ENCODE measurements at regions not wholly inside any gene's neighbourhood (a gene's known extent, or its start where the extent isn't known, plus 50 kb on each side); places are given as distances from the start of the nearest gene placed in this dataset.

- no peak for TF ChIP-seq EZH2 (IDR thresholded peaks at IDR 0.05)
- no peak for TF ChIP-seq FOXP2 (optimal IDR thresholded peaks at IDR 0.05; ENCODE audit: control extremely low read depth, extremely low read length, insufficient read depth)
- no peak for TF ChIP-seq POLR2AphosphoS5 (IDR thresholded peaks at IDR 0.05; ENCODE audit: borderline replicate concordance, low read depth, low read length)
- H3K36me3 ChIP-seq (ENCODE audit: insufficient read depth, low read length): no peaks in the 10 kb centered on the region
These were observed 245.7 kb downstream of the LOXHD1 start for GRCh38 chr18:46411191-46411828.

DNA sequence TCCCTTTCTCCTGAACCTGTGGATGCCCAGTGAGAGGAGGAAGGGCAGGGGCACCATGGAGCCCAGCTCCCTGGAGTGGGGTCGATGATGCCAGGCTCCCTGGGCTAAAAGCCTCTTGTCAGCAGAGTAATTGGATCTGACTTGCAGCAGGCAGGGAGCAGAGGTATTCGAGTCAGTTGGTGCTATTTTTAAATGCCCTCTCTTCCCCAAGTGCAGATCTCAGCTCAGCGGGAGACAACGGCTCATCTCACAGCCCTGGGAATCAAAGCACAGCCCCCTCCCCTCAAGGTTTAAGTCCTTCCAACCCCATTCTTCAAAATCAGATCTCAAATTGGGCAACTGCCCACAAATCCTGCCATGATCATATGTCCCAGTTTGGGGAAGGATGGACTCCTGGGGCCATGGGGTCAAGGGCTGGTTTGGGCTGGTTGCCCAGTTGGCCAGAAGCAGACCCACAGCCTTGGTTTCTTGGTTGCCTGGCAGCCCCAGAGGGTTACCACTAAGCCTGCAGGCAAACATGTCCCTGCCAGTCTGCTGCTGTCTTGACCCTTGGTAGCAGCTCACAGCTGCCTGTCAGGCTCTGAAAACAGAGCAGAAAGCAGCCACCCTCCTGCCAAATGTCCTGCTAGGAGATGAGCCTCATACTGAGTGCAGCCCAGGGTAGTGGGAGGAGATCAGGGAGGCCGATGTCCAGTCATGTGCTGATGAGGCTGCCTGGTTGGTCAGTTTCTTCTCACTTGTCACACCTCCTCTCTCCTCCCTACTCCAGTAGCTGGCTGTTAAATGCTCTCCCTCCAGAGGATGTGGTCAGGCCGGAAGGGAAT is 244.9 kb downstream of the LOXHD1 start:
- Histone ChIP-seq H3K9ac (ENCODE audit: insufficient read length) (no peak overlapping the region), H3K36me3 (ENCODE audit: insufficient read depth, low read length) (no peaks in the 10 kb centered on the region), H3K4me3 (no peak overlapping the region), H3K27ac (no peak overlapping the region), H3K9me3 (ENCODE audit: low read depth, low read length) (no peaks in the 10 kb centered on the region)
- no peak for DNase-seq (ENCODE audit: low read depth, low spot score)
- TF ChIP-seq FOXP2 (optimal IDR thresholded peaks at IDR 0.05; ENCODE audit: control extremely low read depth, extremely low read length, insufficient read depth): no peak
- TF ChIP-seq POLR2AphosphoS5 (IDR thresholded peaks at IDR 0.05; ENCODE audit: borderline replicate concordance, low read depth, low read length): no peak
- no peak for TF ChIP-seq EZH2 (IDR thresholded peaks at IDR 0.05)

More at GRCh38 chr18:46411191-46411828, 245.7 kb downstream of the LOXHD1 start:
- Histone ChIP-seq H3K27ac (no peak overlapping the region), H3K9me3 (ENCODE audit: low read depth, low read length) (no peaks in the 10 kb centered on the region), H3K4me3 (no peak overlapping the region), H3K9ac (ENCODE audit: insufficient read length) (no peak overlapping the region)
- no peak for DNase-seq (ENCODE audit: low read depth, low spot score)

DNA sequence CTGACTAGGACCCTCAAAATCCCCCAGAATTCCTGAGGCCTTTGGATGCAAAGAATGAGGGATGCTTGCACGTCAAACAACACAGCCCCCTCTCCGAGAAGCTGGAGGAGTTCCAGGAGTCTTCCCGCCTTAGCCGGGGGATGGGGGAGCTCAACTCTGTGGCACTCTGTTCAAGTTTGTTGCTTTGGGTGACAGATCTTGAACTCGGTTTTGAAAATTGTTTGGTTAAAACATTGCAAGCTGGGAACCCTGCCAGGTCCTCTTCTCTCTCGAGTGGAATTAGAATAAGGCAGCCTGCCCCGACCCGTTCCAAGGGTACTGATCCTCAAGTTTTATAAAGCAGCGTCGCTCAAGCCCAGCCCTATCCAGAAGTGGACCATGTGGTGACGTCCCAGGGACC is 244.1 kb downstream of the LOXHD1 start:
- no peak for TF ChIP-seq FOXP2 (optimal IDR thresholded peaks at IDR 0.05; ENCODE audit: control extremely low read depth, extremely low read length, insufficient read depth)
- Histone ChIP-seq H3K27ac (no peak overlapping the region), H3K36me3 (ENCODE audit: insufficient read depth, low read length) (no peaks in the 10 kb centered on the region), H3K9me3 (ENCODE audit: low read depth, low read length) (no peaks in the 10 kb centered on the region), H3K9ac (ENCODE audit: insufficient read length) (no peak overlapping the region), H3K4me3 (no peak overlapping the region)
- no peak for DNase-seq (ENCODE audit: low read depth, low spot score)

- no peaks in the 10 kb centered on the region for H3K9me3 ChIP-seq (ENCODE audit: low read depth, low read length)
- H3K27ac ChIP-seq: no peak overlapping the region
- no peak overlapping the region for H3K4me3 ChIP-seq
- no peak overlapping the region for H3K9ac ChIP-seq (ENCODE audit: insufficient read length)
- no peaks in the 10 kb centered on the region for H3K36me3 ChIP-seq (ENCODE audit: insufficient read depth, low read length)
- TF ChIP-seq POLR2AphosphoS5 (IDR thresholded peaks at IDR 0.05; ENCODE audit: borderline replicate concordance, low read depth, low read length): no peak
- no peak for TF ChIP-seq FOXP2 (optimal IDR thresholded peaks at IDR 0.05; ENCODE audit: control extremely low read depth, extremely low read length, insufficient read depth)
- no peak for DNase-seq (ENCODE audit: low read depth, low spot score)
These were observed 243.3 kb downstream of the LOXHD1 start for GRCh38 chr18:46413684-46414083.

GRCh38 chr18:46414863-46415262 is 242.2 kb downstream of the LOXHD1 start:
- H3K9me3 ChIP-seq (ENCODE audit: low read depth, low read length): no peaks in the 10 kb centered on the region
- no peak overlapping the region for H3K27ac ChIP-seq
- no peak for DNase-seq (ENCODE audit: low read depth, low spot score)
- H3K36me3 ChIP-seq (ENCODE audit: insufficient read depth, low read length): no peaks in the 10 kb centered on the region
- no peak overlapping the region for H3K9ac ChIP-seq (ENCODE audit: insufficient read length)
- no peak overlapping the region for H3K4me3 ChIP-seq
- TF ChIP-seq FOXP2 (optimal IDR thresholded peaks at IDR 0.05; ENCODE audit: control extremely low read depth, extremely low read length, insufficient read depth): no peak
- TF ChIP-seq EZH2 (IDR thresholded peaks at IDR 0.05): no peak
- TF ChIP-seq POLR2AphosphoS5 (IDR thresholded peaks at IDR 0.05; ENCODE audit: borderline replicate concordance, low read depth, low read length): no peak

GRCh38 chr18:46415532-46416252 is 241.3 kb downstream of the LOXHD1 start:
- TF ChIP-seq POLR2AphosphoS5 (IDR thresholded peaks at IDR 0.05; ENCODE audit: borderline replicate concordance, low read depth, low read length) (no peak), FOXP2 (optimal IDR thresholded peaks at IDR 0.05; ENCODE audit: control extremely low read depth, extremely low read length, insufficient read depth) (no peak), EZH2 (IDR thresholded peaks at IDR 0.05) (no peak)
- H3K4me3 ChIP-seq: no peak overlapping the region
- DNase-seq (ENCODE audit: low read depth, low spot score): no peak
- H3K27ac ChIP-seq: no peak overlapping the region
- H3K9me3 ChIP-seq (ENCODE audit: low read depth, low read length): no peaks in the 10 kb centered on the region
- H3K36me3 ChIP-seq (ENCODE audit: insufficient read depth, low read length): no peaks in the 10 kb centered on the region
- H3K9ac ChIP-seq (ENCODE audit: insufficient read length): no peak overlapping the region

DNA sequence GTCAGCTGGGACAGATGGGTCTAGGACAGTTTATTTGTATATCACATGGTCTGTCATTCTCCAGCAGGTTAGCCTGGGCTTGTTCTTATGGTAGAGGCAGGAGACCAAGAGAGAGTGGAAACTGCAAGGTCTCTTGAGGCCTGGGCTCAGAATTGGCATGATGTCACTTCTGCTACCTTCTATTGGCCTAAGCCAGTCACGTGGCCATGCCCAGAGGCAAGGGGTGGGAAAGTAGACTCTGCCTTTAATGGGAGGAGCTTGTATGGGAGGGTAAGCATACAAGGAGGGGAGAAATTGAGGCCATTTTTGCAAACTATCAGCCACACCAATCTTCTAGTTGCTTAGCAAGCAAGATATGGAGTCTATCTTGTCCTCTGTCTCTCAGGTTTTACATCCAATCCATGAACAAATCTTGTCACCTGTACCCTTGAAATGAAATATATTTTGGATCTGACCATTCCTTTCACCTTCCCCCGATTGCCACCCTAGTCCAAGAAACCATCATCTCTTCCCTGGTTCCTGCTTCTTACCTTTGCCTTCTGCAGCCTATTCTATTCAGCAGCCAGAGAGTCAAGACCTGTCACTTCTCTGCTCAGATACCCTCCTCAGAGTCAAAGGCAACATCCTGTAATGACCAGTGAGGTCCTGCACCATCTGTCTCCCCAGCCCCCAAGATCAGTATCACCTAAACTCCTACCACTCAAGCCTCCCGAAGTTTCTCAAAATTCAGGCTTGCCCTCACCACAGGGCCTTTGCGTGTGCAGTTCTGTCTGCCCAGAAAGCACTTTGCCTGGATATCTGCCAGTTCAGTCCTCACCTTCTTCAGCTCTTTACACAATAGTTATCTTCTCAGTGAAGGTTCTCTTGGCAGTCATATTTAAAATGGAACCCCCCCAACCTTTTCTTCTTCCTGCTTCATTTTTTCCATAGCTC is 240.0 kb downstream of the LOXHD1 start:
- TF ChIP-seq EZH2 (IDR thresholded peaks at IDR 0.05) (no peak), FOXP2 (optimal IDR thresholded peaks at IDR 0.05; ENCODE audit: control extremely low read depth, extremely low read length, insufficient read depth) (no peak), POLR2AphosphoS5 (IDR thresholded peaks at IDR 0.05; ENCODE audit: borderline replicate concordance, low read depth, low read length) (no peak)
- H3K9me3 ChIP-seq (ENCODE audit: low read depth, low read length): no peaks in the 10 kb centered on the region
- H3K36me3 ChIP-seq (ENCODE audit: insufficient read depth, low read length): no peaks in the 10 kb centered on the region
- H3K9ac ChIP-seq (ENCODE audit: insufficient read length): no peak overlapping the region
- peak; percentile 61 for DNase-seq (ENCODE audit: low read depth, low spot score)
- H3K27ac ChIP-seq: no peak overlapping the region
- no peak overlapping the region for H3K4me3 ChIP-seq
